ENCODE measurements at regions not wholly inside any gene's neighbourhood (a gene's known extent, or its start where the extent isn't known, plus 50 kb on each side); places are given as distances from the start of the nearest gene placed in this dataset.
A peak's percentile ranks its signal among the peaks of the same experiment; 100 is the strongest.

DNA sequence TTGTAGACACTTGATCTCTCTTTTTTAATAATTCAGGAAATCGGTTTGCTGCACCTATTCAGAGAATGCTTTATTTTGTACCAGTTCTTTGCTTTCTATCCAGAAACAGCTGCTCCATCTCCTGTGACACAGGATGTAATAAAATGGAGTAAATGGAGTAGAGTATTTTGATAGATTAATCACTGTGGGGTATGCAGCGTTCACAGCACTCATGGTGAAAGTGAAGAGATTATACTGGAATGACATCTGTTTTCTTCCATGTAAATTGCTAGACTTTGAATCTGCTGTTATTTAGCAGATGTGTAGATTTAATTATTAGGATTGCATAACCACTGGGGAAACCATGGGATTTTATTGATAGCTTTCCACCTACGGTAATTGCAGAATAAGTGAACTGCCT lies 227.3 kb upstream of the ARHGAP42 start:
- intact Hi-C loops (cut with micrococcal nuclease; ENCODE audit: unreplicated experiment): loop anchor here (5.0 kb wide), 1 partner anchor 102 kb away; no protein-coding TSS in a partner anchor
- no peaks in the 10 kb centered on the region for H3K9me3 ChIP-seq (ENCODE audit: low read depth, low read length, poor library complexity, severe bottlenecking)
- CTCF ChIA-PET: no interaction called here

DNA sequence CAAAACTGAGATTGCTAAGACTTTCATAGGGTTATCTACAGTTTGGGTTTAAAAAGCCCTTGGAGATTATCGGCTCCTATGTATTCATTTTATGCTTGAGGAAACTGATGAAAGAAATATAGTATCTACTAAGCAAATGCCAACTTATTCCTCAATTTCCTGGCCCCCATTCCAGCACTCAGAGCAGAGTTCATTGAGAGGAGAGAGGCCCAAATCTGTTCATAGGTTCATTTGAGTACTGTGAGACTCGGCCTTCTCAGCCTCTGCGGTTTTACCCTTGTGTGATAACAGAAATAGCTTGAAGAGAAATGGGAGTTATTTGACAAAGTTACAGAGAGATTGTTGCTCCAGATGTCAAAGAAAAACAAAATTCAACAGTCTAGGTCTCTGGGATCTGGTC lies 226.7 kb upstream of the ARHGAP42 start:
- intact Hi-C loops (cut with micrococcal nuclease; ENCODE audit: unreplicated experiment): loop anchor here (5.0 kb wide), 1 partner anchor 102 kb away; no protein-coding TSS in a partner anchor
- peaks cover 31% of the 10 kb centered on the region for H3K4me1 ChIP-seq (ENCODE audit: insufficient read depth, low read length, poor library complexity, severe bottlenecking)
- no peaks in the 10 kb centered on the region for H3K27me3 ChIP-seq (replicated peaks; ENCODE audit: insufficient read depth, low read depth, low read length, poor library complexity)
- no peaks in the 10 kb centered on the region for H3K9me3 ChIP-seq (ENCODE audit: low read depth, low read length, poor library complexity, severe bottlenecking)
- H3K27ac ChIP-seq (ENCODE audit: low read depth, low read length, poor library complexity, severe bottlenecking): peak overlapping the region; percentile 19
- no peak overlapping the region for H3K4me3 ChIP-seq (ENCODE audit: low read depth, low read length, poor library complexity, severe bottlenecking)
- ChIA-PET CTCF (no interaction called here), POLR2A (ENCODE audit: low non-redundant PET) (no interaction called here)
- H3K36me3 ChIP-seq (ENCODE audit: insufficient read depth, low read length, poor library complexity, severe bottlenecking): no peaks in the 10 kb centered on the region
- TF ChIP-seq EZH2 (IDR thresholded peaks at IDR 0.05; ENCODE audit: borderline replicate concordance, low read depth, low read length, poor library complexity, severe bottlenecking): no peak
- TF ChIP-seq, protein P1, sequence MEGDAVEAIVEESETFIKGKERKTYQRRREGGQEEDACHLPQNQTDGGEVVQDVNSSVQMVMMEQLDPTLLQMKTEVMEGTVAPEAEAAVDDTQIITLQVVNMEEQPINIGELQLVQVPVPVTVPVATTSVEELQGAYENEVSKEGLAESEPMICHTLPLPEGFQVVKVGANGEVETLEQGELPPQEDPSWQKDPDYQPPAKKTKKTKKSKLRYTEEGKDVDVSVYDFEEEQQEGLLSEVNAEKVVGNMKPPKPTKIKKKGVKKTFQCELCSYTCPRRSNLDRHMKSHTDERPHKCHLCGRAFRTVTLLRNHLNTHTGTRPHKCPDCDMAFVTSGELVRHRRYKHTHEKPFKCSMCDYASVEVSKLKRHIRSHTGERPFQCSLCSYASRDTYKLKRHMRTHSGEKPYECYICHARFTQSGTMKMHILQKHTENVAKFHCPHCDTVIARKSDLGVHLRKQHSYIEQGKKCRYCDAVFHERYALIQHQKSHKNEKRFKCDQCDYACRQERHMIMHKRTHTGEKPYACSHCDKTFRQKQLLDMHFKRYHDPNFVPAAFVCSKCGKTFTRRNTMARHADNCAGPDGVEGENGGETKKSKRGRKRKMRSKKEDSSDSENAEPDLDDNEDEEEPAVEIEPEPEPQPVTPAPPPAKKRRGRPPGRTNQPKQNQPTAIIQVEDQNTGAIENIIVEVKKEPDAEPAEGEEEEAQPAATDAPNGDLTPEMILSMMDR (conservative IDR thresholded peaks at IDR 0.05; ENCODE audit: low read depth, low read length): no peak
- DNase-seq (ENCODE audit: low spot score): no peak
- no TSS peak for BruUV-seq (replicated peaks)

More for the DNA sequence above, 227.3 kb upstream of the ARHGAP42 start:
- POLR2A ChIA-PET (ENCODE audit: low non-redundant PET): no interaction called here
- TF ChIP-seq, protein P1 (conservative IDR thresholded peaks at IDR 0.05; ENCODE audit: low read depth, low read length): no peak
- TF ChIP-seq EZH2 (IDR thresholded peaks at IDR 0.05; ENCODE audit: borderline replicate concordance, low read depth, low read length, poor library complexity, severe bottlenecking): no peak
- DNase-seq (ENCODE audit: low spot score): peak; percentile 97
- H3K4me1 ChIP-seq (ENCODE audit: insufficient read depth, low read length, poor library complexity, severe bottlenecking): peaks cover 31% of the 10 kb centered on the region
- H3K27ac ChIP-seq (ENCODE audit: low read depth, low read length, poor library complexity, severe bottlenecking): peak overlapping the region; percentile 75
- H3K4me3 ChIP-seq (ENCODE audit: low read depth, low read length, poor library complexity, severe bottlenecking): peak overlapping the region; percentile 12
- no TSS peak for BruUV-seq (replicated peaks)
- H3K27me3 ChIP-seq (replicated peaks; ENCODE audit: insufficient read depth, low read depth, low read length, poor library complexity): no peaks in the 10 kb centered on the region
- H3K36me3 ChIP-seq (ENCODE audit: insufficient read depth, low read length, poor library complexity, severe bottlenecking): no peaks in the 10 kb centered on the region

DNA sequence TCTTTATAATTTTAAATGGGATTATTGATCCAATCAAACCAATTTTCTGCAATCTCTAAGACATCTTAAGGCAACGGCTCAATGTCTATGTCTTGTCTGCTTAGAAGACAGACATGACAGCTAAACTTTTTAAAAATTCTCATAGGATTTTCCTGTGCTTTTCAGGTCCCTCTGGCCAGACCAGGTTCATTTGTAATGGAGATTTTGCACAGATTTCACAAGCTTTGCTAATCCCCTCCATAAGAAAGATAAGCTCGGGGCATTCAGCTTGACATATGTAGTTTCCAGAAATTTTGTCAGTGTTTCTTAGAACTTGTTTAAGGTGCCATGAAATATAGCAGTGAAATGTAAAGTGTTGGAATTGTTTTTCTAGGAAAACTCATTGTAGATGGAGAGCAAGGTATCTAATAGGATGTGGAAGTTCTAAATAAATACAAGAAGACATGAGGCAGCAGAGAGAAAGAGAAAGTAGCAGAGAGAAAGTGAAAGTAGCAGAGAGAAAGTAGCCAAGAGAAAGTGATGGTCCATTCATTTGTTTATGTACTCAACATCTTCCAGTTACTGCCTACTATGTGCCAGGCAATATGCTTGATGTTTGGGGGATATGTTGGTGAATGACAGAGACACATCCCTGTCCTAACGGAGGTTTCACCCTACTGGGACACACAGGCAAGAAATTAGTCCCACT lies 219.1 kb upstream of the ARHGAP42 start:
- Histone ChIP-seq H3K36me3 (ENCODE audit: insufficient read depth, low read length, poor library complexity, severe bottlenecking) (no peaks in the 10 kb centered on the region), H3K9me3 (ENCODE audit: low read depth, low read length, poor library complexity, severe bottlenecking) (peaks cover 6% of the 10 kb centered on the region), H3K27me3 (replicated peaks; ENCODE audit: insufficient read depth, low read depth, low read length, poor library complexity) (no peaks in the 10 kb centered on the region), H3K27ac (ENCODE audit: low read depth, low read length, poor library complexity, severe bottlenecking) (no peak overlapping the region), H3K4me3 (ENCODE audit: low read depth, low read length, poor library complexity, severe bottlenecking) (no peak overlapping the region), H3K4me1 (ENCODE audit: insufficient read depth, low read length, poor library complexity, severe bottlenecking) (peaks cover 13% of the 10 kb centered on the region)
- no TSS peak for BruUV-seq (replicated peaks)
- no peak for DNase-seq (ENCODE audit: low spot score)
- no peak for TF ChIP-seq EZH2 (IDR thresholded peaks at IDR 0.05; ENCODE audit: borderline replicate concordance, low read depth, low read length, poor library complexity, severe bottlenecking)
- TF ChIP-seq, protein P1 (conservative IDR thresholded peaks at IDR 0.05; ENCODE audit: low read depth, low read length): no peak
- ChIA-PET POLR2A (ENCODE audit: low non-redundant PET) (no interaction called here), CTCF (no interaction called here)
- intact Hi-C loops (cut with micrococcal nuclease; ENCODE audit: unreplicated experiment): no loop called here

Measured in A673 (cell line).